ENCODE measurements at regions not wholly inside any gene's neighbourhood (a gene's known extent, or its start where the extent isn't known, plus 50 kb on each side); places are given as distances from the start of the nearest gene placed in this dataset.

DNA sequence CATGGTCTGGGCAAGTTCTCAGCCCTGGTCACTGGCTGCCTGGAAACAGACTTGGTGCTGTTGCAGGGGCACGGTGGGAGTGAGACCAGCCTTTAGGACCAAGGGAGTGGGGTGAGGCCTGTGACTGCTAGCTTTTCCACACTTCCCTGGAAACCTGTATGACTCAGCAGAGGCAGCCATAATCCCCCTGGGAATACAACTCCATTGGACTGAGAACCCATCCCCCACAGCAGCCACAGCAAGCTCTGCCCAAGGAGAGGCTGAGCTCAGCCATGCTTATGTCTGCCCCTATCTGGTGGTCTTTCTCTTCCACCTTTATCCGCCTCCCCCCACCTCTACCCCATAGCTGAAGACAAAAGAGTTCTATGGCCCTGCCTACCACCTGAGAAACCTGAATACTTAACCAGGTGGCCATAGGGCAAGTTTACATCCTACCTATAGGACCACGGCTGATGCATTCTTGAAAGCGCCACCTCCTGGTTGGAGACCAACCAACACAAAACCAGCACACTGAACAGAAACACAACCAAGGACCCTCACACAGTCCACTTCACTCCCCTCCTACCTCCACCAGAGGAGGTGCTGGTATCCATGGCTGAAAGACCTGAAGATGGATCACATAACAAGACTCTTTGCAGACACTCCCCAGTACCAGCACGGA lies 816.2 kb upstream of the SOX9 start:
- H3K79me2 ChIP-seq (ENCODE audit: control insufficient read depth, insufficient read depth, low read length, poor library complexity): no peaks in the 10 kb centered on the region
- no peak overlapping the region for H3K4me3 ChIP-seq (ENCODE audit: low read depth, low read length)
- H2BK12ac ChIP-seq (ENCODE audit: low read length): no peak overlapping the region
- DNase-seq: no peak
- no peak overlapping the region for H2AK5ac ChIP-seq (ENCODE audit: low read length)
- H3K4me1 ChIP-seq (ENCODE audit: control insufficient read depth in 1 of 2, insufficient read depth in 2 of 2, low read length in 2 of 2): no peaks in the 10 kb centered on the region
- H2AFZ ChIP-seq (ENCODE audit: insufficient read depth, low read length, poor library complexity): no peak overlapping the region
- H4K12ac ChIP-seq (ENCODE audit: low read depth, low read length): no peak overlapping the region
- no peak overlapping the region for H3K18ac ChIP-seq (ENCODE audit: low read length)
- no peak overlapping the region for H4K91ac ChIP-seq (ENCODE audit: low read depth, low read length)
- no peak overlapping the region for H3K4me2 ChIP-seq (ENCODE audit: low read length)
- WGBS (ENCODE audit: extremely low coverage, insufficient coverage, insufficient read length): no CpG with 5 or more reads among the region's 5 CpGs
- H2BK5ac ChIP-seq (ENCODE audit: low read depth, low read length, poor library complexity): no peak overlapping the region
- H3K9ac ChIP-seq (ENCODE audit: low read length): no peak overlapping the region
- H3K9me3 ChIP-seq (ENCODE audit: insufficient read depth, low read depth, low read length): no peaks in the 10 kb centered on the region
- no peak overlapping the region for H3K14ac ChIP-seq (ENCODE audit: low read length)
- no peaks in the 10 kb centered on the region for H3K79me1 ChIP-seq (ENCODE audit: low read length)
- H3K27me3 ChIP-seq (ENCODE audit: insufficient read depth, low read length): no peaks in the 10 kb centered on the region
- H4K8ac ChIP-seq (ENCODE audit: low read depth, low read length): no peak overlapping the region
- H3K36me3 ChIP-seq (ENCODE audit: control insufficient read depth in 1 of 2, insufficient read depth in 2 of 2, low read length in 2 of 2): no peaks in the 10 kb centered on the region
- no peak overlapping the region for H2BK120ac ChIP-seq (ENCODE audit: insufficient read depth, low read length, poor library complexity)
- H3K23ac ChIP-seq (ENCODE audit: low read length): no peak overlapping the region
- no peak overlapping the region for H3K4ac ChIP-seq (ENCODE audit: low read depth, low read length)
- H3K27ac ChIP-seq (ENCODE audit: low read depth, low read length): no peak overlapping the region

DNA sequence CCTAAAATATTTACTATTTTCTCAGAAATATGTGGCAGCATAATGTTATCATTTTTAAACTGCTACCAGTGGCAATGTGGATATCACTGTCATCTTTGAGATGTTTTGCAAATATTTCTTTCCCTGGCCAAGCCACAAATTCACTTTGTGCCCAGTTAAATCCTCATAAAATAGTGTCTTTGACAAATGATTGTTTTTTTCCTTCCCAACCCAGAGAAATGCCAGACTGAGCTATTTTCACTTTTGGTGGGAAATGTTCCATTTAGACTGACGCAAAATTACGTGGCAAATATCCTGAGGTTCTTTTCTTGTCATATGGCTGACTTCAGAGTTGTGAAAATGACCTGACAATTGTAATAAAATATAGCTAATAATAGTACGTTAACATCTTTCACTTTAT lies 807.0 kb upstream of the SOX9 start:
- no peak overlapping the region for H3K4ac ChIP-seq (ENCODE audit: low read depth, low read length)
- WGBS (ENCODE audit: extremely low coverage, insufficient coverage, insufficient read length): no CpG with 5 or more reads among the region's 3 CpGs
- H3K79me2 ChIP-seq (ENCODE audit: control insufficient read depth, insufficient read depth, low read length, poor library complexity): no peaks in the 10 kb centered on the region
- H2AFZ ChIP-seq (ENCODE audit: insufficient read depth, low read length, poor library complexity): no peak overlapping the region
- H3K4me1 ChIP-seq (ENCODE audit: control insufficient read depth in 1 of 2, insufficient read depth in 2 of 2, low read length in 2 of 2): no peaks in the 10 kb centered on the region
- no peaks in the 10 kb centered on the region for H3K36me3 ChIP-seq (ENCODE audit: control insufficient read depth in 1 of 2, insufficient read depth in 2 of 2, low read length in 2 of 2)
- no peak overlapping the region for H3K23ac ChIP-seq (ENCODE audit: low read length)
- H2BK5ac ChIP-seq (ENCODE audit: low read depth, low read length, poor library complexity): no peak overlapping the region
- no peak overlapping the region for H3K4me2 ChIP-seq (ENCODE audit: low read length)
- H3K4me3 ChIP-seq (ENCODE audit: low read depth, low read length): no peak overlapping the region
- H2AK5ac ChIP-seq (ENCODE audit: low read length): no peak overlapping the region
- H3K9me3 ChIP-seq (ENCODE audit: insufficient read depth, low read depth, low read length): no peaks in the 10 kb centered on the region
- H3K27ac ChIP-seq (ENCODE audit: low read depth, low read length): no peak overlapping the region
- no peak overlapping the region for H3K9ac ChIP-seq (ENCODE audit: low read length)
- H2BK120ac ChIP-seq (ENCODE audit: insufficient read depth, low read length, poor library complexity): no peak overlapping the region
- H4K12ac ChIP-seq (ENCODE audit: low read depth, low read length): no peak overlapping the region
- DNase-seq: no peak
- no peak overlapping the region for H2BK12ac ChIP-seq (ENCODE audit: low read length)
- no peak overlapping the region for H3K18ac ChIP-seq (ENCODE audit: low read length)
- no peaks in the 10 kb centered on the region for H3K79me1 ChIP-seq (ENCODE audit: low read length)
- no peak overlapping the region for H4K8ac ChIP-seq (ENCODE audit: low read depth, low read length)
- no peaks in the 10 kb centered on the region for H3K27me3 ChIP-seq (ENCODE audit: insufficient read depth, low read length)
- H3K14ac ChIP-seq (ENCODE audit: low read length): no peak overlapping the region
- H4K91ac ChIP-seq (ENCODE audit: low read depth, low read length): no peak overlapping the region

DNA sequence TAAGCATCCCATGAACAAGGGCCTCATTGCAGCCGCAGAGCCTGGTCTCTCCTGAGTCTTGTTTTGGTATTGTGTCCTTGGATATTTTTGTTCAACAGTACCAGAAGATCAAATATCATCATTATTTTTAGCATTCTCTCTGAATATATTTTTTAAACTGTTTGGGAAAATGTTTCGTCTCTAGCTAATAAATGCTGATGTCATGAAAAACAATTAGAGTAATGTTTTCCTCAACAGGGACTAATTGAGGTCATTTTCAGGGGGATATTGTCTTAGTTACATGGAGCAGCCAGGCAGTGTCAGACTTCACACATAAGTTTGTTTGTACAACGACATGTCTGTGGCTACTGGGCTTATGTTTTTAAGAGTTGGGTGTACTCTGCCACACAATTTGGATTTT lies 805.3 kb upstream of the SOX9 start:
- Histone ChIP-seq H2AK5ac (ENCODE audit: low read length) (no peak overlapping the region), H3K4me3 (ENCODE audit: low read depth, low read length) (no peak overlapping the region), H3K27ac (ENCODE audit: low read depth, low read length) (no peak overlapping the region), H4K12ac (ENCODE audit: low read depth, low read length) (no peak overlapping the region), H3K9ac (ENCODE audit: low read length) (no peak overlapping the region), H2BK5ac (ENCODE audit: low read depth, low read length, poor library complexity) (no peak overlapping the region), H3K23ac (ENCODE audit: low read length) (no peak overlapping the region), H2AFZ (ENCODE audit: insufficient read depth, low read length, poor library complexity) (no peak overlapping the region), H3K79me2 (ENCODE audit: control insufficient read depth, insufficient read depth, low read length, poor library complexity) (no peaks in the 10 kb centered on the region), H2BK120ac (ENCODE audit: insufficient read depth, low read length, poor library complexity) (no peak overlapping the region), H3K4me1 (ENCODE audit: control insufficient read depth in 1 of 2, insufficient read depth in 2 of 2, low read length in 2 of 2) (no peaks in the 10 kb centered on the region), H4K91ac (ENCODE audit: low read depth, low read length) (no peak overlapping the region), H3K79me1 (ENCODE audit: low read length) (no peaks in the 10 kb centered on the region), H3K9me3 (ENCODE audit: insufficient read depth, low read depth, low read length) (no peaks in the 10 kb centered on the region), H3K4me2 (ENCODE audit: low read length) (no peak overlapping the region), H3K36me3 (ENCODE audit: control insufficient read depth in 1 of 2, insufficient read depth in 2 of 2, low read length in 2 of 2) (no peaks in the 10 kb centered on the region), H4K8ac (ENCODE audit: low read depth, low read length) (peak overlapping the region; percentile 20), H3K27me3 (ENCODE audit: insufficient read depth, low read length) (no peaks in the 10 kb centered on the region), H3K4ac (ENCODE audit: low read depth, low read length) (no peak overlapping the region), H2BK12ac (ENCODE audit: low read length) (no peak overlapping the region), H3K14ac (ENCODE audit: low read length) (no peak overlapping the region), H3K18ac (ENCODE audit: low read length) (no peak overlapping the region)
- WGBS (ENCODE audit: extremely low coverage, insufficient coverage, insufficient read length): no CpG with 5 or more reads among the region's 3 CpGs
- no peak for DNase-seq

GRCh38 chr17:71316176-71316897 lies 804.5 kb upstream of the SOX9 start:
- Histone ChIP-seq H2AK5ac (ENCODE audit: low read length) (no peak overlapping the region), H3K23ac (ENCODE audit: low read length) (no peak overlapping the region), H4K8ac (ENCODE audit: low read depth, low read length) (no peak overlapping the region), H3K79me2 (ENCODE audit: control insufficient read depth, insufficient read depth, low read length, poor library complexity) (no peaks in the 10 kb centered on the region), H3K14ac (ENCODE audit: low read length) (no peak overlapping the region), H4K91ac (ENCODE audit: low read depth, low read length) (no peak overlapping the region), H3K4me2 (ENCODE audit: low read length) (no peak overlapping the region), H3K27ac (ENCODE audit: low read depth, low read length) (no peak overlapping the region), H2BK120ac (ENCODE audit: insufficient read depth, low read length, poor library complexity) (no peak overlapping the region), H3K9ac (ENCODE audit: low read length) (no peak overlapping the region), H3K4ac (ENCODE audit: low read depth, low read length) (no peak overlapping the region), H3K36me3 (ENCODE audit: control insufficient read depth in 1 of 2, insufficient read depth in 2 of 2, low read length in 2 of 2) (no peaks in the 10 kb centered on the region), H3K4me3 (ENCODE audit: low read depth, low read length) (no peak overlapping the region), H2BK12ac (ENCODE audit: low read length) (no peak overlapping the region), H3K79me1 (ENCODE audit: low read length) (no peaks in the 10 kb centered on the region), H2BK5ac (ENCODE audit: low read depth, low read length, poor library complexity) (no peak overlapping the region), H3K4me1 (ENCODE audit: control insufficient read depth in 1 of 2, insufficient read depth in 2 of 2, low read length in 2 of 2) (no peaks in the 10 kb centered on the region), H2AFZ (ENCODE audit: insufficient read depth, low read length, poor library complexity) (no peak overlapping the region), H3K18ac (ENCODE audit: low read length) (no peak overlapping the region), H3K27me3 (ENCODE audit: insufficient read depth, low read length) (no peaks in the 10 kb centered on the region), H3K9me3 (ENCODE audit: insufficient read depth, low read depth, low read length) (no peaks in the 10 kb centered on the region), H4K12ac (ENCODE audit: low read depth, low read length) (no peak overlapping the region)
- DNase-seq: no peak
- no CpG with 5 or more reads among the region's 4 CpGs for WGBS (ENCODE audit: extremely low coverage, insufficient coverage, insufficient read length)
